ENCODE measurements at regions not wholly inside any gene's neighbourhood (a gene's known extent, or its start where the extent isn't known, plus 50 kb on each side); places are given as distances from the start of the nearest gene placed in this dataset.

- H3K27ac ChIP-seq (ENCODE audit: low read depth, low read length): no peak overlapping the region
- H3K4me1 Mint-ChIP-seq (ENCODE audit: low read depth, unreplicated experiment): peaks cover 9% of the 10 kb centered on the region
- H3K9me3 ChIP-seq (ENCODE audit: insufficient read depth, low read depth, low read length): no peaks in the 10 kb centered on the region
- H3K9ac ChIP-seq (ENCODE audit: low read length): no peak overlapping the region
- no peaks in the 10 kb centered on the region for H4K20me1 ChIP-seq (ENCODE audit: insufficient read depth, low read length)
- H3K4me2 ChIP-seq (ENCODE audit: low read length): no peak overlapping the region
- H3K27ac Mint-ChIP-seq (ENCODE audit: unreplicated experiment): no peak overlapping the region
- no peak overlapping the region for H2AFZ ChIP-seq (ENCODE audit: low read depth, low read length)
- DNase-seq (ENCODE audit: low read depth) (no peak), FAIRE-seq (no peak)
- H3K79me2 ChIP-seq (ENCODE audit: insufficient read depth, low read length): no peaks in the 10 kb centered on the region
- no peaks in the 10 kb centered on the region for H3K27me3 Mint-ChIP-seq (ENCODE audit: low read depth, unreplicated experiment)
- no peak overlapping the region for H3K4me3 ChIP-seq (ENCODE audit: insufficient read depth, low read depth, low read length)
- H3K4me1 ChIP-seq (ENCODE audit: insufficient read depth, low read length): peaks cover 14% of the 10 kb centered on the region
- no peaks in the 10 kb centered on the region for H3K27me3 ChIP-seq (ENCODE audit: insufficient read depth, low read length)
- no peaks in the 10 kb centered on the region for H3K9me3 Mint-ChIP-seq (ENCODE audit: unreplicated experiment)
- TF ChIP-seq EZH2 (IDR thresholded peaks at IDR 0.05; ENCODE audit: insufficient read depth, low read length): no peak
- TF ChIP-seq, protein P1, sequence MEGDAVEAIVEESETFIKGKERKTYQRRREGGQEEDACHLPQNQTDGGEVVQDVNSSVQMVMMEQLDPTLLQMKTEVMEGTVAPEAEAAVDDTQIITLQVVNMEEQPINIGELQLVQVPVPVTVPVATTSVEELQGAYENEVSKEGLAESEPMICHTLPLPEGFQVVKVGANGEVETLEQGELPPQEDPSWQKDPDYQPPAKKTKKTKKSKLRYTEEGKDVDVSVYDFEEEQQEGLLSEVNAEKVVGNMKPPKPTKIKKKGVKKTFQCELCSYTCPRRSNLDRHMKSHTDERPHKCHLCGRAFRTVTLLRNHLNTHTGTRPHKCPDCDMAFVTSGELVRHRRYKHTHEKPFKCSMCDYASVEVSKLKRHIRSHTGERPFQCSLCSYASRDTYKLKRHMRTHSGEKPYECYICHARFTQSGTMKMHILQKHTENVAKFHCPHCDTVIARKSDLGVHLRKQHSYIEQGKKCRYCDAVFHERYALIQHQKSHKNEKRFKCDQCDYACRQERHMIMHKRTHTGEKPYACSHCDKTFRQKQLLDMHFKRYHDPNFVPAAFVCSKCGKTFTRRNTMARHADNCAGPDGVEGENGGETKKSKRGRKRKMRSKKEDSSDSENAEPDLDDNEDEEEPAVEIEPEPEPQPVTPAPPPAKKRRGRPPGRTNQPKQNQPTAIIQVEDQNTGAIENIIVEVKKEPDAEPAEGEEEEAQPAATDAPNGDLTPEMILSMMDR (IDR thresholded peaks at IDR 0.05; ENCODE audit: insufficient read depth, low read depth, low read length): no peak
- no peaks in the 10 kb centered on the region for H3K36me3 ChIP-seq (ENCODE audit: insufficient read depth, low read length)
- H3K36me3 Mint-ChIP-seq (ENCODE audit: low read depth, unreplicated experiment): no peaks in the 10 kb centered on the region
- no peak overlapping the region for H3K4me3 Mint-ChIP-seq (ENCODE audit: unreplicated experiment)
Observed at GRCh38 chr2:195488567-195488966, 168.5 kb upstream of the SLC39A10 start.

- TF ChIP-seq, protein P1 (IDR thresholded peaks at IDR 0.05; ENCODE audit: insufficient read depth, low read depth, low read length): no peak
- no peak for TF ChIP-seq EZH2 (IDR thresholded peaks at IDR 0.05; ENCODE audit: insufficient read depth, low read length)
- no peaks in the 10 kb centered on the region for H4K20me1 ChIP-seq (ENCODE audit: insufficient read depth, low read length)
- no peak overlapping the region for H3K27ac ChIP-seq (ENCODE audit: low read depth, low read length)
- FAIRE-seq (peak; percentile 68), DNase-seq (ENCODE audit: low read depth) (peak; percentile 79)
- no peaks in the 10 kb centered on the region for H3K9me3 ChIP-seq (ENCODE audit: insufficient read depth, low read depth, low read length)
- Mint-ChIP-seq H3K27ac (ENCODE audit: unreplicated experiment) (peak overlapping the region; percentile 19), H3K4me1 (ENCODE audit: low read depth, unreplicated experiment) (peaks cover 9% of the 10 kb centered on the region), H3K27me3 (ENCODE audit: low read depth, unreplicated experiment) (no peaks in the 10 kb centered on the region), H3K4me3 (ENCODE audit: unreplicated experiment) (no peak overlapping the region), H3K9me3 (ENCODE audit: unreplicated experiment) (no peaks in the 10 kb centered on the region), H3K36me3 (ENCODE audit: low read depth, unreplicated experiment) (no peaks in the 10 kb centered on the region)
- no peaks in the 10 kb centered on the region for H3K27me3 ChIP-seq (ENCODE audit: insufficient read depth, low read length)
- peaks cover 14% of the 10 kb centered on the region for H3K4me1 ChIP-seq (ENCODE audit: insufficient read depth, low read length)
- H3K4me3 ChIP-seq (ENCODE audit: insufficient read depth, low read depth, low read length): no peak overlapping the region
- H3K9ac ChIP-seq (ENCODE audit: low read length): no peak overlapping the region
- H3K36me3 ChIP-seq (ENCODE audit: insufficient read depth, low read length): no peaks in the 10 kb centered on the region
- no peak overlapping the region for H2AFZ ChIP-seq (ENCODE audit: low read depth, low read length)
- no peaks in the 10 kb centered on the region for H3K79me2 ChIP-seq (ENCODE audit: insufficient read depth, low read length)
- peak overlapping the region; percentile 56 for H3K4me2 ChIP-seq (ENCODE audit: low read length)
Observed at GRCh38 chr2:195486987-195487644, 169.9 kb upstream of the SLC39A10 start.

DNA sequence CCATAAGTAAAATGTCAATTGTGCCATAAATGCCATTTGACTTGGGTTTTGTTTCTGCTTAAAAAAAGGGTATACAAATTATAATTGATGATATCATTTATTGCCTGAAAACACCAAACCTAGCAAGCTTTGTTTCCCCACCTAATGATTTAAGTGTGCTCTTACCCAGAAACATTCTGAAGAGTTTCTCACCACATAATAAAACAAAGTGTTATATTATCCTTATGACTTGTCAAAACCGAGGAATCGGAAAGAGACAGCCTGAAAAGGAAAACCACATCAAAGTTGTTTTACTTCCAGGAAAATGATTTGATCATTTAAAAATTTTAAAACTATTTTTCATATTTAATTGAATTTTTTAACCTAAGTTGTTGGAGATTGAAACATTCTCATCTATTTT is 170.5 kb upstream of the SLC39A10 start:
- Histone ChIP-seq H2AFZ (ENCODE audit: low read depth, low read length) (no peak overlapping the region), H3K36me3 (ENCODE audit: insufficient read depth, low read length) (no peaks in the 10 kb centered on the region), H3K9me3 (ENCODE audit: insufficient read depth, low read depth, low read length) (no peaks in the 10 kb centered on the region), H3K79me2 (ENCODE audit: insufficient read depth, low read length) (no peaks in the 10 kb centered on the region), H3K4me2 (ENCODE audit: low read length) (peak overlapping the region; percentile 56), H4K20me1 (ENCODE audit: insufficient read depth, low read length) (no peaks in the 10 kb centered on the region), H3K27me3 (ENCODE audit: insufficient read depth, low read length) (no peaks in the 10 kb centered on the region), H3K4me3 (ENCODE audit: insufficient read depth, low read depth, low read length) (no peak overlapping the region), H3K4me1 (ENCODE audit: insufficient read depth, low read length) (peaks cover 14% of the 10 kb centered on the region), H3K27ac (ENCODE audit: low read depth, low read length) (no peak overlapping the region), H3K9ac (ENCODE audit: low read length) (no peak overlapping the region)
- H3K27ac Mint-ChIP-seq (ENCODE audit: unreplicated experiment): no peak overlapping the region
- peaks cover 9% of the 10 kb centered on the region for H3K4me1 Mint-ChIP-seq (ENCODE audit: low read depth, unreplicated experiment)
- FAIRE-seq (no peak), DNase-seq (ENCODE audit: low read depth) (peak; percentile 47)
- TF ChIP-seq, protein P1 (IDR thresholded peaks at IDR 0.05; ENCODE audit: insufficient read depth, low read depth, low read length): no peak
- no peak for TF ChIP-seq EZH2 (IDR thresholded peaks at IDR 0.05; ENCODE audit: insufficient read depth, low read length)
- no peaks in the 10 kb centered on the region for H3K36me3 Mint-ChIP-seq (ENCODE audit: low read depth, unreplicated experiment)
- no peaks in the 10 kb centered on the region for H3K27me3 Mint-ChIP-seq (ENCODE audit: low read depth, unreplicated experiment)
- H3K9me3 Mint-ChIP-seq (ENCODE audit: unreplicated experiment): no peaks in the 10 kb centered on the region
- no peak overlapping the region for H3K4me3 Mint-ChIP-seq (ENCODE audit: unreplicated experiment)
